CD4-positive, alpha-beta T cell treated with Interleukin-12 subunit alpha and Interleukin-12 subunit beta, for 1 hour (primary cell): ENCODE measurements at regions not wholly inside any gene's neighbourhood (a gene's known extent, or its start where the extent isn't known, plus 50 kb on each side); places are given as distances from the start of the nearest gene placed in this dataset.

Source experiments
- DNase-seq: peaks from one replicate; pipeline ENCODE4 v3.0.0-alpha.2; 2020

DNA sequence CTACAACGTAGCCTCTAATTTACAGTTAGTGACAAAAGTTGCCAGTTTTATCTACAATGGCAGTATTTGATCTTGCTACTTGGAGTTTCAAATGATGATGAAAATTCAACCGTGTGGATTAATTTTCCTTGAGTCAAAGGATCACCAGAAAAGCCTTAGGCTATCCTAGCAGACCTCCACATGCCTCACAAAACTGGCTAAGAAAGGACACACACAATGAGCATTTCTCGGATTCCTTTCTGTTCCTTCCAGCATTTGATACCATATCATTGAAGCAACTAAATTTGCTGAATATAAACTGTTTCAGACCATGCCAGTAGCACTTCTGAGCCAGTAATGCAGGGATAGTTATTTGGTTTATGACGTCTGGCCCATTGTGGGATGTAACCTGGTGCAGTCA lies 587.4 kb upstream of the MDFIC2 start:
- no peak for DNase-seq

GRCh38 chr3:70890020-70890394 lies 577.6 kb upstream of the MDFIC2 start:
- no peak for DNase-seq

GRCh38 chr3:70889162-70890019 lies 577.0 kb upstream of the MDFIC2 start:
- DNase-seq, result no peak

- no peak for DNase-seq
Measured at GRCh38 chr3:70885636-70886035, 573.2 kb upstream of the MDFIC2 start.

- no peak for DNase-seq
Measured at GRCh38 chr3:70882104-70882503, 569.7 kb upstream of the MDFIC2 start.

- DNase-seq, result no peak
Measured at GRCh38 chr3:70880421-70880820, 568.0 kb upstream of the MDFIC2 start.

GRCh38 chr3:70876154-70876553 lies 563.7 kb upstream of the MDFIC2 start:
- DNase-seq, result no peak

- no peak for DNase-seq
Measured at GRCh38 chr3:70874196-70874595, 561.8 kb upstream of the MDFIC2 start.

DNA sequence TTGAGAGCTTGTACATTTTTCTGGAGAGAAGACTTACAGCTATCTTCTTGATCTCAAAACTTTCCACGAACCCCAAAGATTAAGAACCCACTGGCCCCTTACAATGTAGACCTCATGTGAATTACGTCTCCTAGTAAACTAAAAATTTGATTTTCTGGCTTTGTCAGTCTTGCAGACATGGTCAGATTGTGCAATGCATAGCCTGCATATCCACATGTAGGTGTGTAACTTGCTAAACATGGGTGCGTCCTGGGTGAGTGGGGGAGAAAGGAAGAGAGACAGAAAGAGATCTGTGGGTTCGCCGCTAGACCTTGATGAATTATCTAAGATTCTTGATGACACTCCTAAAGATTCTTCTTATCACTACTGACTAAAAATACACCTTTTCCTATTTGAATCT lies 561.2 kb upstream of the MDFIC2 start:
- no peak for DNase-seq

GRCh38 chr3:70871909-70872656 lies 559.6 kb upstream of the MDFIC2 start:
- DNase-seq, result no peak

GRCh38 chr3:70870576-70870975 lies 558.1 kb upstream of the MDFIC2 start:
- no peak for DNase-seq

DNA sequence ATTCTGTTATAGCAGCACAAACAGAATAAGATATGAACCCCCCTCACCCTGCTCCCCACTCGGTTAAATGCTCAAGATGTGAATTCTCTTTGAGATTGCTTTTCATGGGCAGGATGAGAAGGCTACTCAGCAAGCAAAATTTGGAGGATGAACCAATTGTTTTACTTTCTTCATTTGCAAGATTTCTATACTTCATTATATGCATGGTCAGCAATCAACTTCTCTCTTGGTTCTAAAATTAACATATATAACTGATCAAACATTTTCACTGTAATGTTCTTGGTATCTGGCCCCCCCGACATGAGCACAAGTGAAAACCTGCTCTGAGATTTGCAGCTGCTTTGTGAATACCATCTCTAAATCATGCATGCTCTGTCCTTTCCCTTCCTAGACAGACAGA lies 556.1 kb upstream of the MDFIC2 start:
- no peak for DNase-seq

GRCh38 chr3:70863049-70863448 lies 550.6 kb upstream of the MDFIC2 start:
- no peak for DNase-seq

GRCh38 chr3:70861855-70862254 lies 549.4 kb upstream of the MDFIC2 start:
- no peak for DNase-seq

DNA sequence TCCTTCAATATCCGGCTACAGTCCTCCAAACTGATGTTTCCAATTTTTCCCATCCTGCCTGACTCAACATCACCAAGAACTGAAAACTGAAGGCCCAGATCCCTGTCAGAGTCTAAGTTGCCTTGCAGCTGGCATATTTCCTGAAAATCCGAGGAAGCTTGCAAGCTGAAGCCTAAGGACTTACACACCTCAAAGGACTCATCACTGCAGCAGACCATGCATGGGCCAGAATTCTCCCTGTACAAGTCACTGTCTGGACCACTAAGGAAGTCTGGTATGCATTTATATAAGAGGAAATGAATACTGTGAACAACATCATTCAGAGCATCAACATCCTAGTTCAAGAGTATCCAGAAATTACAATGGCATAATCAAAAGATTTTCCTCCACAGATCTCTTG lies 548.8 kb upstream of the MDFIC2 start:
- no peak for DNase-seq

GRCh38 chr3:70857916-70858315 lies 545.5 kb upstream of the MDFIC2 start:
- DNase-seq, result no peak

GRCh38 chr3:70856414-70857162 lies 544.1 kb upstream of the MDFIC2 start:
- no peak for DNase-seq

- DNase-seq, result no peak
Measured at GRCh38 chr3:70855149-70855548, 542.7 kb upstream of the MDFIC2 start.

- no peak for DNase-seq
Measured at GRCh38 chr3:70854108-70854507, 541.7 kb upstream of the MDFIC2 start.

GRCh38 chr3:70853161-70853944 lies 540.9 kb upstream of the MDFIC2 start:
- no peak for DNase-seq

DNA sequence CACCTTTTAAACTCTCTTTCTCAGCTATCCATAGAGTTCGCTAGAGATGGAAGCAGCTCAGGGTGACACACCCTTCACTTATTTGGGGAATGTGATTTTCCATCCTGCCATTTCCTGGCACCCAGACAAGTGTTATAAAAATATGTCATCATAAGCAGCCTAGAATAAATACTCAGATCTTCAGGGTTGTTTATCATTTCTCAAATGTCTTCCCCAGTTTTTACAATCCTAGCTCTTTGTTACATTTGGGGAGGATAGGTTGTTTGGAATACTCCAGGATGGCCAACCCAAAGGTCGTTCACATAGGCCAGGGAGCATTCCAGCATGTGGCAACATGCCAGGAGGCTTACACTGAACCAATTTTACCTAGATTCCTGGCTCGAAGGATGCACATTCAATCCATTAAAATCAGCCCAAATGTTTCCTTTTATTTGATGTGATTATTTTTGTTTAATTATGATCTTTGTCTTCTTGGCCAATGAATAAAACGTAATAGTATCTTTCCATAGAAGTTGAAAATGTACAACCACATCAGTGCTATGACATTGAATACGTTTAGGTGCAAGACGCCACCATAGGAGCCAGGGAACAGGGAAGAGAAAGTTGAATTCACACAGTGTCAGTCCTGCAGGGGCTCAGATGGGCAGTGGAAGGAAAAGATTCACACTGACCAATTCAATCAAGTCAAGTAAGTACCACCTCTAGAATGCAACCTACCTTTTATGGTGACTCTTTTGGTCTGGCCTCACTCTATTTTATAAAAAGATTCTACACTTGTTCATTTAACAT lies 537.7 kb upstream of the MDFIC2 start:
- no peak for DNase-seq
